Natural killer cell (primary cell): ENCODE measurements at regions not wholly inside any gene's neighbourhood (a gene's known extent, or its start where the extent isn't known, plus 50 kb on each side); places are given as distances from the start of the nearest gene placed in this dataset.

ENCODE experiments used
- ATAC-seq, 3 donors: fragments of 150-1000 bp in 2 of 3; fragments of 200-7000 bp in 1 of 3; cut with Tn5 transposase; 1 replicate in 1 of 3; 2 replicates in 2 of 3; pipeline ENCODE4 v1.10.0; 2021; ENCODE audit warnings: mild to moderate bottlenecking in 2 of 3, moderate library complexity in 2 of 3
- DNase-seq, 2 donors: peaks; one replicate each; pipeline versions ENCODE4 v3.0.0 to v3.0.0-alpha.2; 2013 to 2021; ENCODE audit warnings: mixed read lengths in 1 of 2
- H3K27ac ChIP-seq: one replicate; pipeline ENCODE4 v1.5.1; 2013; ENCODE audit warnings: mild to moderate bottlenecking, low read length
- H3K27me3 ChIP-seq: one replicate; pipeline ENCODE4 v1.6.1; 2013; ENCODE audit warnings: low read length; ENCODE audit not compliant: control insufficient read depth, insufficient read depth
- H3K36me3 ChIP-seq: one replicate; pipeline ENCODE4 v1.6.1; 2013; ENCODE audit warnings: low read length; ENCODE audit not compliant: control insufficient read depth, insufficient read depth
- H3K4me1 ChIP-seq: one replicate; pipeline ENCODE4 v1.6.1; 2013; ENCODE audit warnings: low read length; ENCODE audit not compliant: control insufficient read depth, insufficient read depth
- H3K4me3 ChIP-seq: one replicate; pipeline ENCODE4 v1.5.1; 2013; ENCODE audit warnings: low read length
- H3K9me3 ChIP-seq: one replicate; pipeline ENCODE4 v1.6.1; 2013; ENCODE audit warnings: low read length; ENCODE audit not compliant: control insufficient read depth, insufficient read depth
- H3K27ac Mint-ChIP-seq, 2 donors: one replicate each; pipeline ENCODE4 v1.8.0; 2022; ENCODE audit warnings: mild to moderate bottlenecking in 2 of 2, mixed read lengths in 2 of 2, moderate library complexity in 1 of 2
- H3K27me3 Mint-ChIP-seq, 2 donors: one replicate each; pipeline ENCODE4 v1.8.0; 2022; ENCODE audit warnings: low read depth in 2 of 2, mixed read lengths in 2 of 2
- H3K36me3 Mint-ChIP-seq: one replicate; pipeline ENCODE4 v1.8.0; 2022; ENCODE audit warnings: mixed read lengths
- H3K4me1 Mint-ChIP-seq, 2 donors: one replicate each; pipeline ENCODE4 v1.8.0; 2022; ENCODE audit warnings: mixed read lengths in 2 of 2
- H3K4me3 Mint-ChIP-seq: one replicate; pipeline ENCODE4 v1.8.0; 2022; ENCODE audit warnings: mild to moderate bottlenecking, moderate library complexity, mixed read lengths
- H3K9me3 Mint-ChIP-seq, 2 donors: one replicate each; pipeline ENCODE4 v1.8.0; 2022; ENCODE audit warnings: mixed read lengths in 2 of 2
- CTCF ChIP-seq: fragments of 200-600 bp; IDR thresholded peaks from one replicate; pipeline ENCODE4 v1.8.0; 2022; ENCODE audit warnings: antibody characterized with exemption
- WGBS: methylation state at CpG from one replicate; pipeline ENCODE4 v1.1.7; 2013; ENCODE audit warnings: missing lambda C conversion rate; ENCODE audit not compliant: insufficient coverage; 5-methylcytosine and 5-hydroxymethylcytosine counted together
- intact Hi-C: fragments of 100-400 bp; cut with micrococcal nuclease; formaldehyde crosslinking; loops from one replicate; pipeline ENCODE4 v1.14.2; 2022

- Mint-ChIP-seq H3K27me3 (no peaks in the 10 kb centered on the region), H3K9me3 (peaks cover 4 to 5% of the 10 kb centered on the region in 2 donors)
- WGBS: 87% methylated on average over 3 of the region's 4 CpGs
Measured at GRCh38 chr13:84972907-84973306, 826.3 kb downstream of the SLITRK6 start.

GRCh38 chr13:84962849-84963248 is 836.4 kb downstream of the SLITRK6 start:
- Histone ChIP-seq H3K4me3 (no peak overlapping the region), H3K27me3 (no peaks in the 10 kb centered on the region), H3K4me1 (no peaks in the 10 kb centered on the region), H3K9me3 (peaks cover 10% of the 10 kb centered on the region), H3K27ac (no peak overlapping the region), H3K36me3 (no peaks in the 10 kb centered on the region)
- Mint-ChIP-seq H3K36me3 (no peaks in the 10 kb centered on the region), H3K9me3 (peaks cover under 1 to 6% of the 10 kb centered on the region in 2 donors), H3K4me1 (no peaks in the 10 kb centered on the region), H3K27ac (no peak overlapping the region), H3K27me3 (no peaks in the 10 kb centered on the region), H3K4me3 (no peak overlapping the region)
- intact Hi-C loops: no loop called here
- no peak for TF ChIP-seq CTCF
- DNase-seq (no peak), ATAC-seq (no peak)
- WGBS: no CpG with 5 or more reads among the region's 1 CpG

More at GRCh38 chr13:84972907-84973306, 826.3 kb downstream of the SLITRK6 start:
- Histone ChIP-seq H3K4me3 (no peak overlapping the region), H3K9me3 (peaks cover 4% of the 10 kb centered on the region), H3K27me3 (no peaks in the 10 kb centered on the region), H3K27ac (no peak overlapping the region), H3K36me3 (no peaks in the 10 kb centered on the region), H3K4me1 (no peaks in the 10 kb centered on the region)
- no peak overlapping the region for H3K4me3 Mint-ChIP-seq
- intact Hi-C loops: no loop called here
- no peak for TF ChIP-seq CTCF
- no peaks in the 10 kb centered on the region for H3K4me1 Mint-ChIP-seq
- H3K27ac Mint-ChIP-seq: no peak overlapping the region
- H3K36me3 Mint-ChIP-seq: no peaks in the 10 kb centered on the region
- no peak for DNase-seq
- no peak for ATAC-seq

- WGBS: 63% methylated on average over 12 of the region's 12 CpGs
- DNase-seq (no peak), ATAC-seq (no peak)
- no peak overlapping the region for H3K27ac ChIP-seq
- H3K27me3 Mint-ChIP-seq: no peaks in the 10 kb centered on the region
- TF ChIP-seq CTCF: no peak
- H3K4me1 ChIP-seq: no peaks in the 10 kb centered on the region
- H3K4me3 Mint-ChIP-seq: no peak overlapping the region
- H3K9me3 Mint-ChIP-seq: peaks cover 5 to 10% of the 10 kb centered on the region in 2 donors
- H3K4me1 Mint-ChIP-seq: no peaks in the 10 kb centered on the region
- no peak overlapping the region for H3K27ac Mint-ChIP-seq
- no peak overlapping the region for H3K4me3 ChIP-seq
- intact Hi-C loops: no loop called here
- H3K9me3 ChIP-seq: peaks cover 10% of the 10 kb centered on the region
- no peaks in the 10 kb centered on the region for H3K36me3 Mint-ChIP-seq
- H3K27me3 ChIP-seq: no peaks in the 10 kb centered on the region
- H3K36me3 ChIP-seq: no peaks in the 10 kb centered on the region
Measured at GRCh38 chr13:84962141-84962750, 837.0 kb downstream of the SLITRK6 start.

GRCh38 chr13:84961023-84961422 is 838.2 kb downstream of the SLITRK6 start:
- WGBS: 92% methylated on average over 10 of the region's 10 CpGs
- Mint-ChIP-seq H3K9me3 (peaks cover 5 to 10% of the 10 kb centered on the region in 2 donors), H3K4me3 (no peak overlapping the region), H3K27ac (no peak overlapping the region), H3K4me1 (no peaks in the 10 kb centered on the region), H3K27me3 (no peaks in the 10 kb centered on the region), H3K36me3 (no peaks in the 10 kb centered on the region)
- peaks cover 10% of the 10 kb centered on the region for H3K9me3 ChIP-seq
- intact Hi-C loops: no loop called here
- H3K27ac ChIP-seq: no peak overlapping the region
- no peaks in the 10 kb centered on the region for H3K36me3 ChIP-seq
- TF ChIP-seq CTCF: no peak
- DNase-seq: no peak
- H3K4me3 ChIP-seq: no peak overlapping the region
- no peaks in the 10 kb centered on the region for H3K27me3 ChIP-seq
- no peaks in the 10 kb centered on the region for H3K4me1 ChIP-seq
- ATAC-seq: no peak
